ENCODE measurements at regions not wholly inside any gene's neighbourhood (a gene's known extent, or its start where the extent isn't known, plus 50 kb on each side); places are given as distances from the start of the nearest gene placed in this dataset.

GRCh38 chr22:48975886-48976285 is 851.8 kb downstream of the BRD1 start:
- no peaks in the 10 kb centered on the region for H3K27me3 ChIP-seq (ENCODE audit: control insufficient read depth, insufficient read depth, low read length)
- ChIA-PET CTCF (no interaction called here), POLR2A (no interaction called here)
- DNase-seq (ENCODE audit: low read depth): no peak
- no peak overlapping the region for H3K4me3 ChIP-seq (ENCODE audit: low read depth, low read length)
- H3K36me3 ChIP-seq (ENCODE audit: control insufficient read depth, insufficient read depth, low read length): no peaks in the 10 kb centered on the region
- TF ChIP-seq CTCF (IDR thresholded peaks at IDR 0.05; ENCODE audit: insufficient read depth, low read depth, low read length): no peak

- no peak for DNase-seq (ENCODE audit: low read depth)
- POLR2A ChIA-PET: no interaction called here
- no peaks in the 10 kb centered on the region for H3K27me3 ChIP-seq (ENCODE audit: control insufficient read depth, insufficient read depth, low read length)
- H3K4me3 ChIP-seq (ENCODE audit: low read depth, low read length): no peak overlapping the region
- CTCF ChIA-PET: no interaction called here
- H3K36me3 ChIP-seq (ENCODE audit: control insufficient read depth, insufficient read depth, low read length): no peaks in the 10 kb centered on the region
- no peak for TF ChIP-seq CTCF (IDR thresholded peaks at IDR 0.05; ENCODE audit: insufficient read depth, low read depth, low read length)
Measured at GRCh38 chr22:48975316-48975741, 852.3 kb downstream of the BRD1 start.

GRCh38 chr22:48974443-48975315 is 853.0 kb downstream of the BRD1 start:
- no peak for TF ChIP-seq CTCF (IDR thresholded peaks at IDR 0.05; ENCODE audit: insufficient read depth, low read depth, low read length)
- no peak for DNase-seq (ENCODE audit: low read depth)
- POLR2A ChIA-PET: no interaction called here
- CTCF ChIA-PET: no interaction called here
- Histone ChIP-seq H3K36me3 (ENCODE audit: control insufficient read depth, insufficient read depth, low read length) (no peaks in the 10 kb centered on the region), H3K4me3 (ENCODE audit: low read depth, low read length) (no peak overlapping the region), H3K27me3 (ENCODE audit: control insufficient read depth, insufficient read depth, low read length) (no peaks in the 10 kb centered on the region)

- CTCF ChIA-PET: no interaction called here
- POLR2A ChIA-PET: no interaction called here
- Histone ChIP-seq H3K4me3 (ENCODE audit: low read depth, low read length) (no peak overlapping the region), H3K36me3 (ENCODE audit: control insufficient read depth, insufficient read depth, low read length) (no peaks in the 10 kb centered on the region), H3K27me3 (ENCODE audit: control insufficient read depth, insufficient read depth, low read length) (no peaks in the 10 kb centered on the region)
- DNase-seq (ENCODE audit: low read depth): no peak
- no peak for TF ChIP-seq CTCF (IDR thresholded peaks at IDR 0.05; ENCODE audit: insufficient read depth, low read depth, low read length)
Measured at GRCh38 chr22:48973694-48974041, 854.0 kb downstream of the BRD1 start.

- Histone ChIP-seq H3K27me3 (ENCODE audit: control insufficient read depth, insufficient read depth, low read length) (no peaks in the 10 kb centered on the region), H3K36me3 (ENCODE audit: control insufficient read depth, insufficient read depth, low read length) (no peaks in the 10 kb centered on the region), H3K4me3 (ENCODE audit: low read depth, low read length) (no peak overlapping the region)
- CTCF ChIA-PET: no interaction called here
- no peak for DNase-seq (ENCODE audit: low read depth)
- POLR2A ChIA-PET: no interaction called here
- TF ChIP-seq CTCF (IDR thresholded peaks at IDR 0.05; ENCODE audit: insufficient read depth, low read depth, low read length): no peak
Measured at GRCh38 chr22:48972979-48973693, 854.5 kb downstream of the BRD1 start.

All from BJ (cell line).